Left cardiac atrium (tissue), 4 donors: ENCODE measurements at regions not wholly inside any gene's neighbourhood (a gene's known extent, or its start where the extent isn't known, plus 50 kb on each side); places are given as distances from the start of the nearest gene placed in this dataset.
"Not testable (repeated sequence)": the region's sequence is repeated elsewhere in the genome, so short reads cannot be mapped to it uniquely, and the experiment has no call there.

Experiments used
- ATAC-seq, 2 donors: fragments of 200-7000 bp; cut with Tn5 transposase; one replicate each; pipeline ENCODE4 v1.9.1; 2020; ENCODE audit warnings: mild to moderate bottlenecking in 2 of 2, moderate library complexity in 2 of 2
- DNase-seq: peaks from one replicate; pipeline ENCODE4 v3.0.0-alpha.2; 2020
- intact Hi-C, 2 donors: fragments of 100-400 bp; cut with DNase I; formaldehyde crosslinking; loops; one replicate each; pipeline versions ENCODE4 v1.14.1 to v1.15.1; 2022 to 2023
- donor health status: DM: no; HTN: yes; CAD: no.
- donor health status: DM: no; HTN: yes; CAD: no; lungs with severe emphysema.
- donor health status: DM: yes; HTN: yes; CAD: no.
- donor health status: Dilated cardiomyopathy.

DNA sequence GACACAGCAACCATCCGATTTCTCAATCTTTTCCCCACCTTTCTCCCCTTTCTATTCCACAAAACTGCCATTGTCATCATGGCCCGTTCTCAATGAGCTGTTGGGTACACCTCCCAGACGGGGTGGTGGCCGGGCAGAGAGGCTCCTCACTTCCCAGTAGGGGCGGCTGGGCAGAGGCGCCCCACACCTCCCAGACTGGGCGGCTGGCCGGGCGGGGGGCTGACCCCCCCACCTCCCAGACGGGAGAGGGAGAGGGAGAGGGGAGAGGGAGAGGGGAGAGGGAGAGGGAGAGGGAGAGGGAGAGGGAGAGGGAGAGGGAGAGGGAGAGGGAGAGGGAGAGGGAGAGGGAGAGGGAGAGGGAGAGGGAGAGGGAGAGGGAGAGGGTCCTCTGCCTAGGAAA, 91.9 kb upstream of the NXPH2 start:
- ATAC-seq, DNase-seq, intact Hi-C loops: not testable (repeated sequence)

- ATAC-seq, result no peak
- no peak for DNase-seq
These were observed 91.1 kb upstream of the NXPH2 start for GRCh38 chr2:138871312-138871711.

DNA sequence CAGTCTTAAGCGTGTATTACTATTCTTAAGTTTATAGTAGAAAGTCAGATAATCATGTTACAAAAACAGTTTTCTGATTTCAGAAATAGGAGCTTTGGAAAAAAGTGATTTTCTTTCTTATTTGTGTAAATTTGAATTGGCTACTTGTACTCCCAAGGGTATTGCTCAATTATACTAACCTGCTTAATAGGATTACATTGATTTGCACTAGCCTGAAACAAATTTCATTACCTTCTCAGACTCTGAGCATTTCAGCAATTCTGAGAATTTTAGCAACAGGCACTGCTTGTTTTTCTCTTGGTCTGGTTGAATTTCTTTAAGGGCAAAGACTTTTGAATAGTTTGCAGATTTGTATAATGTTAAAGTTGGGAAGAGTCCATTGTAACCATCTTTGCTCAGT, 87.2 kb upstream of the NXPH2 start:
- intact Hi-C loops, result no loop called here
- DNase-seq (no peak), ATAC-seq (no peak)

More at GRCh38 chr2:138871312-138871711, 91.1 kb upstream of the NXPH2 start:
- intact Hi-C loops, result no loop called here

DNA sequence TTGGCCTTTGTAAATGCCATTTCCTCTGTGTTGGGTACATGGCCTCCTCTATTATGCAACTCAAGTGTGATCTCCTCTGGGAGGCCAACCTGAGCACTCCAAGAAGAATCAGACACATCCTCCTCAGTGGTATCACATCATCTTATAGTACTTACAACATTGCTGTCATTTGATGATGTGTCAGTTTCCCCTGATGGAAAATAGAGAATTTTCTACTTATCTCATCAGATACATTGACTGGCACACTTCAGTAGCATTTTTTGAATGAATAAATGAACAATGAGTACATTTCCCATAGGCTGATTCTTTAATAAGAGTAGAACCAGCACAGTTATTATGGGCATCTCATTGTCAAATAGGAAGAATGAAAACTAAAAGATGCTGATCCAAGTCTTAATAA, 86.6 kb upstream of the NXPH2 start:
- ATAC-seq (no peak), DNase-seq (no peak)
- intact Hi-C loops, result no loop called here

GRCh38 chr2:138853761-138854160, 73.6 kb upstream of the NXPH2 start:
- no peak for DNase-seq
- intact Hi-C loops, result no loop called here
- no peak for ATAC-seq

DNA sequence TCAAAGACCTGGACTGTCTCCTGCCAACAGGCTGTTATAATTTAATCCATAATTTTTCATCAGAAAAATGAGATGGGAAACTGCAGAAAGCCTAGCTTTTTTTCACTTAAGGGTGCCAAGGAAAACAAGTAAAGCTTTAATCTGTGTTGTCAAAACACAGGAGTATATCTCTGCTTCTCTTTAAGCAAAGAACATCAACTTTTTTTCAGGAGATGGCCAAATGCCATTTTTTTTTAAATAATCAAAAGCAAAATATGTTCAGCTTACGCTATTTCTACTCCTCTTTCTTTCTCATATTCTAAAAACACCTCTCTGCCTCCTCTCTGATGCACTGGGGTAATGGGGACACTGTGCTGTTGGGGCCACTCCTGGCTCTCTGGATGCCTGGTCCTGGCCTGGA, 73.1 kb upstream of the NXPH2 start:
- intact Hi-C loops, result no loop called here
- no peak for DNase-seq
- no peak for ATAC-seq

GRCh38 chr2:138846216-138846821, 66.1 kb upstream of the NXPH2 start:
- ATAC-seq (no peak), DNase-seq (no peak)
- intact Hi-C loops, result no loop called here

- ATAC-seq (no peak), DNase-seq (no peak)
- intact Hi-C loops, result no loop called here
These were observed 62.2 kb upstream of the NXPH2 start for GRCh38 chr2:138842341-138842740.

- intact Hi-C loops, result no loop called here
- ATAC-seq, result no peak
- DNase-seq, result no peak
These were observed 61.3 kb upstream of the NXPH2 start for GRCh38 chr2:138841459-138841858.

GRCh38 chr2:138838851-138839620, 58.8 kb upstream of the NXPH2 start:
- DNase-seq (no peak), ATAC-seq (no peak)
- intact Hi-C loops, result no loop called here

DNA sequence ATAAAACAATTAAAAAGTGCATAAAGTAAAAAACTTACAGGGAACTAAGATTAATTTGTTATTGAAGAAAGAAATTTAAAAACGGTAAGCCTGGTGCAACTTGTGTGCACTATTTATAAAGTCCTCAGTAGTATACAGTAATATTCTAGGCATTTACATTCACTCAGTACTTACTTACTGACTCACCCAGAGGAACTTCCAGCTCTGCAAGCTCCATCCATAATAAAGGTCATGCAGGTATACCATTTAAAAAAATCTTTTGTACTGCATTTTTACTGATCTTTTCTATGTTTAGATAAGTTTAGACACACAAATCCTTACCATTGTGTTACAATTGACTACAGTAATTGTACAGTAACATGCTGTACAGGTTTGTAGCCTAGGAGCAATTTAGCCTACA, 51.5 kb upstream of the NXPH2 start:
- DNase-seq (no peak), ATAC-seq (no peak)
- intact Hi-C loops, result no loop called here

- ATAC-seq (no peak), DNase-seq (no peak)
- intact Hi-C loops, result no loop called here
These were observed 51.0 kb upstream of the NXPH2 start for GRCh38 chr2:138831154-138831553.

- ATAC-seq (no peak), DNase-seq (no peak)
- intact Hi-C loops, result no loop called here
These were observed 50.4 kb upstream of the NXPH2 start for GRCh38 chr2:138830547-138830946.
